ENCODE measurements at regions not wholly inside any gene's neighbourhood (a gene's known extent, or its start where the extent isn't known, plus 50 kb on each side); places are given as distances from the start of the nearest gene placed in this dataset.

DNA sequence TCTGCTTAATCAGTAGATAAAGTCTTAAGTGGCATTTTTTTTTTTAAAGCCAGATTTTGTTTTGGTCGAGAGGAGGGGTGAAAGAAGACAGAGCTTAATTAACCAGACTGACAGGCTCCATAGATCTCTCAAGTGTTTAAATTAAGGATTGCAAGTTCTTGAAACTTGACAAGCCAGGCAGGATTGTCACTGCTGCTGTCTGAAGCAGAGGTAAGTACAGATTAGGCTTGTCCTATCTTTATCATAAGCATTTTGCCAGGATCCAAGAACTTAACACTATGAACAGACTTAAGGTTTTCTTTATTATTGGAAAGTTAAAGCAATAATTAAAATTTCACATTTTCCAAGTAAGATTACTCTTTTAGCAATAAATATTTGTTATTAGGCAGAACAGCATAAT, 179.6 kb upstream of the LMO3 start:
- no peak for TF ChIP-seq POLR2A (IDR thresholded peaks at IDR 0.05)
- no peak for TF ChIP-seq CTCF (IDR thresholded peaks at IDR 0.05)
- no peak for TF ChIP-seq POLR2AphosphoS5 (IDR thresholded peaks at IDR 0.05)
- no peak for TF ChIP-seq EP300 (IDR thresholded peaks at IDR 0.05; ENCODE audit: low read depth)

All from transverse colon (tissue), 4 donors.